Esophagus squamous epithelium (tissue), 4 donors: ENCODE measurements at regions not wholly inside any gene's neighbourhood (a gene's known extent, or its start where the extent isn't known, plus 50 kb on each side); places are given as distances from the start of the nearest gene placed in this dataset.

ENCODE experiments used
- POLR2A ChIP-seq, 4 donors: fragments of 450-650 bp; IDR thresholded peaks; one replicate each; pipeline ENCODE4 v1.6.1; 2017; ENCODE audit warnings: antibody characterized with exemption in 4 of 4, mild to moderate bottlenecking in 4 of 4, moderate library complexity in 3 of 4
- TF ChIP-seq, protein P1 (sequence below), 6 experiments: fragments of 450-650 bp in 4 of 6; fragments of 200-600 bp in 2 of 6; sonication (generic) in 2 of 6; IDR thresholded peaks; one replicate each; pipeline ENCODE4 v1.5.1; 2016 to 2019; ENCODE audit warnings: antibody characterized with exemption in 6 of 6, mild to moderate bottlenecking in 4 of 6, moderate library complexity in 4 of 6

DNA sequence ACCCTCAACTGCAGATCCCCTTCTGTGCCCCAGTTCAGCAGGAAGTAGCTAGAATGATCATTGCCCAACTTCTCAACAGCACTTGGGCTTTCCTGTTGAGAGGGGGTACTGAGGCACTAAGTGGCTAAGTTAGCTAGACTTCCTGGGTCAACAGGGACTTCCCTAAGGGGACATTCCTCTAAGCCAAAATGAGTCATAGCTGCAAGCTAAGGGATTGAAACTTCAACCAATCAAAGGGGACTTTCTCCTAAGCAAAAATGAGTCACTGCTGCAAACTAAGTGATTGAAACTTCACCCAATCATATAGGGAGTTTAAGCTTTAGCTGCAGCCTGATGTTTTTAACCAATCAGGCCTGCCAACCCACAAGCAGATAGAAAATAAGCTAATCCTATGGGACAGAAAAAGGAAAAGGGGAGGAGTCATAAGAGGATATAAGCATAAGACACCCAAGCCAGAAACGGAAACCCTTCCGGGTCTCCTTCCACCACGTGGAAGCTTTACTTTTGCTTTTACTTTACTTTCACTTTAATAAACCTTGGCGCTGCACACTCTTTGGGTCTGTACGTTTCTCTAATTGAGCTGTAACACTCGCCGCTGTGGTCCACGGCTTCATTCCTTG, 659.0 kb upstream of the HS3ST5 start:
- TF ChIP-seq, protein P1, sequence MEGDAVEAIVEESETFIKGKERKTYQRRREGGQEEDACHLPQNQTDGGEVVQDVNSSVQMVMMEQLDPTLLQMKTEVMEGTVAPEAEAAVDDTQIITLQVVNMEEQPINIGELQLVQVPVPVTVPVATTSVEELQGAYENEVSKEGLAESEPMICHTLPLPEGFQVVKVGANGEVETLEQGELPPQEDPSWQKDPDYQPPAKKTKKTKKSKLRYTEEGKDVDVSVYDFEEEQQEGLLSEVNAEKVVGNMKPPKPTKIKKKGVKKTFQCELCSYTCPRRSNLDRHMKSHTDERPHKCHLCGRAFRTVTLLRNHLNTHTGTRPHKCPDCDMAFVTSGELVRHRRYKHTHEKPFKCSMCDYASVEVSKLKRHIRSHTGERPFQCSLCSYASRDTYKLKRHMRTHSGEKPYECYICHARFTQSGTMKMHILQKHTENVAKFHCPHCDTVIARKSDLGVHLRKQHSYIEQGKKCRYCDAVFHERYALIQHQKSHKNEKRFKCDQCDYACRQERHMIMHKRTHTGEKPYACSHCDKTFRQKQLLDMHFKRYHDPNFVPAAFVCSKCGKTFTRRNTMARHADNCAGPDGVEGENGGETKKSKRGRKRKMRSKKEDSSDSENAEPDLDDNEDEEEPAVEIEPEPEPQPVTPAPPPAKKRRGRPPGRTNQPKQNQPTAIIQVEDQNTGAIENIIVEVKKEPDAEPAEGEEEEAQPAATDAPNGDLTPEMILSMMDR (IDR thresholded peaks at IDR 0.05) = no peak
- no peak for TF ChIP-seq POLR2A (IDR thresholded peaks at IDR 0.05)
